K562 (cell line): ENCODE measurements at regions not wholly inside any gene's neighbourhood (a gene's known extent, or its start where the extent isn't known, plus 50 kb on each side); places are given as distances from the start of the nearest gene placed in this dataset.

Source experiments
- CBFA2T2 ChIP-seq: fragments of 450-650 bp; conservative IDR thresholded peaks from 2 replicates; pipeline ENCODE4 v1.6.1; 2017; ENCODE audit warnings: mild to moderate bottlenecking
- HMGN3 ChIP-seq: IDR thresholded peaks from 2 replicates; pipeline ENCODE4 v1.6.1; 2011; ENCODE audit warnings: borderline replicate concordance, low read depth, mild to moderate bottlenecking, mixed read lengths, low read length; ENCODE audit not compliant: insufficient read length; ENCODE audit errors: extremely low read depth
- SNRNP70 ChIP-seq: fragments of 200-400 bp; formaldehyde crosslinking; optimal IDR thresholded peaks from 2 replicates; pipeline ENCODE3; 2017; ENCODE audit warnings: low read depth, low read length
- ZBED1 ChIP-seq: IDR thresholded peaks from 2 replicates; pipeline ENCODE4 v1.6.1; 2014
- ZC3H8 ChIP-seq: fragments of 450-650 bp; IDR thresholded peaks from 2 replicates; pipeline ENCODE4 v1.6.1; 2017
- ZNF639 ChIP-seq, 2 experiments: fragments of 200-800 bp in 1 of 2; sonication (Bioruptor generic) in 1 of 2; sonication (generic) in 1 of 2; formaldehyde crosslinking in 1 of 2; IDR thresholded peaks in 1 of 2; conservative IDR thresholded peaks in 1 of 2; 2 replicates each; pipeline versions ENCODE4 v1.5.0 to v1.6.1; 2016 to 2020; ENCODE audit warnings: missing compliant biosample characterization in 1 of 2, missing genetic modification characterization in 1 of 2, missing genetic modification reagents in 1 of 2
- TF ChIP-seq, protein P1 (sequence below), 2 experiments: fragments of 450-650 bp; IDR thresholded peaks; 2 replicates each; pipeline ENCODE4 v1.6.1; 2016; ENCODE audit warnings: mild to moderate bottlenecking in 2 of 2, borderline replicate concordance in 1 of 2, low read depth in 1 of 2, moderate library complexity in 1 of 2
- TF ChIP-seq, protein P2 (sequence below): fragments of 250-450 bp; sonication (Bioruptor Pico); IDR thresholded peaks from 2 replicates; pipeline ENCODE4 v1.8.0; 2022; ENCODE audit warnings: inconsistent platforms

- TF ChIP-seq, protein P1, sequence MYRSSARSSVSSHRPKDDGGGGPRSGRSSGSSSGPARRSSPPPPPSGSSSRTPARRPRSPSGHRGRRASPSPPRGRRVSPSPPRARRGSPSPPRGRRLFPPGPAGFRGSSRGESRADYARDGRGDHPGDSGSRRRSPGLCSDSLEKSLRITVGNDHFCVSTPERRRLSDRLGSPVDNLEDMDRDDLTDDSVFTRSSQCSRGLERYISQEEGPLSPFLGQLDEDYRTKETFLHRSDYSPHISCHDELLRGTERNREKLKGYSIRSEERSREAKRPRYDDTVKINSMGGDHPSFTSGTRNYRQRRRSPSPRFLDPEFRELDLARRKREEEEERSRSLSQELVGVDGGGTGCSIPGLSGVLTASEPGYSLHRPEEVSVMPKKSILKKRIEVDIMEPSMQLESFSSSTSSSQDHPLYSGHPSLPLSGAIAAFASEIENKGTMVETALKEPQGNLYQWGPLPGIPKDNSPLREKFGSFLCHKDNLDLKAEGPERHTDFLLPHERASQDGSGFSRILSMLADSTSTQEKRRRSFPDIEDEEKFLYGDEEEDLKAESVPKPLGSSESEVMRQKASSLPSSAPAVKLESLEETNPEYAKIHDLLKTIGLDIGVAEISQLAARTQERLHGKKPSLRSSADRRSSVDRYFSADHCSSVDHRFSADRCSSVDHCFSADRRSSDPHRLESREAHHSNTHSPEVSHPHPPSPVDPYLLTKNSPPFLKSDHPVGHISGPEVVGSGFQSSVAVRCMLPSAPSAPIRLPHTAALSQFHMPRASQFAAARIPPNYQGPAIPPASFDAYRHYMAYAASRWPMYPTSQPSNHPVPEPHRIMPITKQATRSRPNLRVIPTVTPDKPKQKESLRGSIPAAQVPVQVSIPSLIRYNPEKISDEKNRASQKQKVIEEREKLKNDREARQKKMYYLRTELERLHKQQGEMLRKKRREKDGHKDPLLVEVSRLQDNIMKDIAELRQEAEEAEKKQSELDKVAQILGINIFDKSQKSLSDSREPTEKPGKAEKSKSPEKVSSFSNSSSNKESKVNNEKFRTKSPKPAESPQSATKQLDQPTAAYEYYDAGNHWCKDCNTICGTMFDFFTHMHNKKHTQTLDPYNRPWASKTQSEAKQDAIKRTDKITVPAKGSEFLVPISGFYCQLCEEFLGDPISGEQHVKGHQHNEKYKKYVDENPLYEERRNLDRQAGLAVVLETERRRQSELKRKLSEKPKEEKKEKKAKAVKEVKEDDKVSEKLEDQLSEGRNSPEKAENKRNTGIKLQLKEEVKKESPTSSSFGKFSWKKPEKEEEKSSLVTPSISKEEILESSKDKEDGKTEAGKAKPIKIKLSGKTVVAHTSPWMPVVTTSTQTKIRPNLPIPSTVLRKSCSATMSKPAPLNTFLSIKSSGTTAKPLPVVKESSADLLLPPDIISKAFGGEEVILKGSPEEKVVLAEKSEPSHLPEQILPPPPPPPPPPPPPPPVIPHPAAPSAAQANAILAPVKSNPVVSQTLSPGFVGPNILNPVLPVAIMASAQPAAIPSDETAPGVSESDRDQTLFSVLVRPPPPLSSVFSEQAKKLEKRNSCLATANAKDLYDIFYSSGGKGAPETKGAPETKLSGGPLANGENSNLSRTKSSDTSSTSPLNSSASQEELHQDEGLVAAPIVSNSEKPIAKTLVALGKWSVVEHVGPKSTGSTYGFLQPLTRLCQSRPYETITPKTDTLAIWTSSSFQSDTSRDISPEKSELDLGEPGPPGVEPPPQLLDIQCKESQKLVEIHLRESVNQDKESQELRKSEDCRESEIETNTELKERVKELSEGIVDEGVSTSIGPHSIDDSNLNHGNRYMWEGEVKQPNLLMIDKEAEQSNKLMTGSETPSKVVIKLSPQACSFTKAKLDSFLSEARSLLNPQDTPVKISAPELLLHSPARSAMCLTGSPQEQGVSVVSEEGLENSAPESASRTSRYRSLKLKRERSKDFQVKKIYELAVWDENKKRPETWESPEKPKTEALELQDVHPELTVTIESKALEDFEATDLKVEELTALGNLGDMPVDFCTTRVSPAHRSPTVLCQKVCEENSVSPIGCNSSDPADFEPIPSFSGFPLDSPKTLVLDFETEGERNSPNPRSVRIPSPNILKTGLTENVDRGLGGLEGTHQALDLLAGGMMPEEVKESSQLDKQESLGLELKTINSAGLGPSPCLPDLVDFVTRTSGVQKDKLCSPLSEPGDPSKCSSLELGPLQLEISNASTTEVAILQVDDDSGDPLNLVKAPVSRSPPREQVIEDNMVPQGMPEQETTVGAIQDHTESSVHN (IDR thresholded peaks at IDR 0.05; ENCODE audit: borderline replicate concordance in 1 of 2, low read depth in 1 of 2) = no peak
- TF ChIP-seq CBFA2T2 (no peak), ZBED1 (no peak), SNRNP70 (no peak), ZNF639 (CRISPR knock-in tag; conservative IDR thresholded peaks at IDR 0.05 in 1 of 2, IDR thresholded peaks at IDR 0.05 in 1 of 2) (no peak), ZC3H8 (no peak), HMGN3 (no peak)
- TF ChIP-seq, protein P2, sequence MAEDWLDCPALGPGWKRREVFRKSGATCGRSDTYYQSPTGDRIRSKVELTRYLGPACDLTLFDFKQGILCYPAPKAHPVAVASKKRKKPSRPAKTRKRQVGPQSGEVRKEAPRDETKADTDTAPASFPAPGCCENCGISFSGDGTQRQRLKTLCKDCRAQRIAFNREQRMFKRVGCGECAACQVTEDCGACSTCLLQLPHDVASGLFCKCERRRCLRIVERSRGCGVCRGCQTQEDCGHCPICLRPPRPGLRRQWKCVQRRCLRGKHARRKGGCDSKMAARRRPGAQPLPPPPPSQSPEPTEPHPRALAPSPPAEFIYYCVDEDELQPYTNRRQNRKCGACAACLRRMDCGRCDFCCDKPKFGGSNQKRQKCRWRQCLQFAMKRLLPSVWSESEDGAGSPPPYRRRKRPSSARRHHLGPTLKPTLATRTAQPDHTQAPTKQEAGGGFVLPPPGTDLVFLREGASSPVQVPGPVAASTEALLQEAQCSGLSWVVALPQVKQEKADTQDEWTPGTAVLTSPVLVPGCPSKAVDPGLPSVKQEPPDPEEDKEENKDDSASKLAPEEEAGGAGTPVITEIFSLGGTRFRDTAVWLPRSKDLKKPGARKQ (CRISPR knock-in tag) = no peak
- TF ChIP-seq, all 486 proteins: peak for 0
Measured at GRCh38 chr12:66020481-66020880, 110.1 kb downstream of the LLPH start (continued).
